ENCODE measurements at regions not wholly inside any gene's neighbourhood (a gene's known extent, or its start where the extent isn't known, plus 50 kb on each side); places are given as distances from the start of the nearest gene placed in this dataset.

DNA sequence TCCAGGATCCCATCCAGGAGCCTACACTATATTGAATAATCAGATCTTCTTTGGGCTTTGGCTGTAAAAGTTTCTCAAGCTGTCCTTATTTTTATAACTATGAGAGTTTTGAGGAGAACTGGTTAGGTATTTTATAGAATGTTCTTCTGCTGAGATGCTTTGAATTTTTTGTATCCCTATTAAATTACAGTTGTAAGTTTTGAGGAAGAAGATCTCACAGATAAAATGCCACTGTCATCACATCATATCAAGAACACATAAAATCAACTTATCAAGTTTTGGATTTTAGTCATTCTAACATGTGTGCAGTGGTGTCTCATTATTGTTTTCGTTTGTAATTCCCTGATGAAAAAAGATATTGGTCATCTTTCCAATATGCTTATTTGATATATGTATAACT, 260.2 kb upstream of the COL3A1 start:
- no peak for DNase-seq (ENCODE audit: extremely low read depth, low read depth, low spot score)

DNA sequence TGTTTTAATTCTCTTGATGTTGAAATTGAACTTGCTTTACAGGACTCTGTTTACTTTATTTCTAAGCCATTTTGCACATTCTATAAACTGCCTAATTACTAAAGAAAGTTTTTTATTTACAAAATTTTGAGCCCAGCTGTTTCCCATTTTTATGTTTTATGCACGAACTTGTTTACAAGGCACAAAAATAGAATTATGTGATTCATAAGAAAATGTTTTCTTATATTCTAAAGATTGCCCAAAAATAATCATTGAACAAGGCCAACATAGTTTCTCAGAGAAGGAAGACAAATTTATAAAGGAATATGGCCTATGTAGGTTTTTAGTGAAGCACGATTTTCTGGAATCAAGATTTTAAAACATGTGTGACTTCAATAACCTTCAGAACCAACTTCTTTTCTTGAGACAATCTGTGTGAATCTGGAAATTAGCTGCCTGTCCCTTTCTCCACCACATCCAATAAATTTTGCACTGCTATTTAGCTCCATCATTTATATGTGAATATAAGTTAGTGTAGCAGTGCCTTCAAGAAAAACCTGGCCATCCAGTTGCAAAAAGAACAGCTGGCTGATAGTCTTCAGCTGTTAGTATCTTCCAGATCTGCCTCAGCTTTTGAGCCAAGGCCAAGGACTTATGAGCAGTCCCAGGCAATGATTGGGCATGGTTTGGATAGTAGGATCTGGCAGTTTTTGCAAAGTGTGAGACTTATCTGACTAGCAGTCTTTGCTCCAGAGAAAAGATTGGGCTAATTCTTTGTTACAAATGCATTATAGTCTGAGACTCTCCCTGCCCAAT, 253.2 kb upstream of the COL3A1 start:
- no peak for DNase-seq (ENCODE audit: extremely low read depth, low read depth, low spot score)

DNA sequence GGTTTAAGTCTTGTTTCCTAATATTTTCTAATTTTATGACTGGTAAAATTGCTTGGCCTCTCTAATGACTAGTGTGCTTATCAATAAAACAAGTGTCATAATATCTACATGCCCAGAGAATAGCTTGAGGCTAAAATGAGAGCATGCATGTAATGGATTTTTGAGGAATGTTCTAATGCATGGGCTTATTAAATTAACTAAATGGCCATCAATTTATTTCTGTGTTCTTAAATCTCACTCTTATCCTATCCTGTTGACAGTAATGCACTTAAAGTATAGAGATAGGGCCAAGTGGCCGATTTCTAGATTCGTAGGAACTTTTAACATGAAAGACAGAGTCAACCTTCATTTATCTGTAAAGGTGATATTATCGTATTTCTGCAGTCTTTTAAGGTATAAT, 252.4 kb upstream of the COL3A1 start:
- DNase-seq (ENCODE audit: extremely low read depth, low read depth, low spot score), result no peak

- no peak for DNase-seq (ENCODE audit: extremely low read depth, low read depth, low spot score)
Measured at GRCh38 chr2:188725746-188726360, 248.3 kb upstream of the COL3A1 start.

DNA sequence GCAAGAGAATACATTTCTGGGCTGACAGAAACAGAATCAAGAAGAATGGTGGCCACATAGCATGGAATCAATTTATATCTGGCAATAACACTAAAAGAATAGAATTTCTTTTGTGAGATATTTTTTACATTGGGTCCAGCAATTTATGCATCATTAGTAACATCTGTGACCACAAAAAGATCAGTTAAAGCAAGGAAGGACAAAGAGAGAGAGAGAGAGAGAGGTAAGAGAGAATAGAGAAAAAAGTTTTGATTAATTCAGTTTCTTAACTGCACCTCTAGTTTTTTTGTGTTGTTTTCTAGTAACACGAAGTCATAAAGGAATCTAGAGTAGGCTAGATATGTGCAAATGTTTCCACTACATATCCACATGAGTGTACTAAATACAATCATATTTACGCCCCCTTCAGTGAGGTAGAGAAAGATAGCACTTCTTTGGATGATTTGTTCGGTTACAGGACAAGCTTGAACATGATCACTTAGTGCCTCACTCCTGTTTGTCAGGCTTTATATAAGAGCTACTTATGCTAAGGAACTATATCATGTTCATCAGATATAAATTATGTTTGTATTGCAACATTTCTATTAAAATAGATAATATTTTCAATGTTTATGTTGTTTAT, 247.4 kb upstream of the COL3A1 start:
- no peak for DNase-seq (ENCODE audit: extremely low read depth, low read depth, low spot score)

DNA sequence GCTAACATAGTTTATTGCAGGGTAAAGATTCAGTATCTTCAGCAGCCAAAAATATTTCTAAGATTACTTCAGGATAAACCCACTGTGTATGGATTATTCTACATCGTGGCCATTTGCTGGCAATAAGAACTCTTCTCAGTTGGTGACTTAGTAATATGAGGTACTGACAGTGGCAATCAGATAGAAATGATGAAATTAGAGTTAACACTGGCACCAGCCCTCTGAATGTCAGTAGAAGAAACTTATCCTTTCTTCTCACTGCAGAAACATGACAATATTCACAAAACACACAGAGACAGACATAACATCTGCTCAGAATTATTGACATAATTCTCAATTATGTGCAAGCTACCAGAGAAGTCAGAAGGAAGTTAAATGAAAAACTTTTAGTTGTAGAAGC, 246.3 kb upstream of the COL3A1 start:
- no peak for DNase-seq (ENCODE audit: extremely low read depth, low read depth, low spot score)

DNA sequence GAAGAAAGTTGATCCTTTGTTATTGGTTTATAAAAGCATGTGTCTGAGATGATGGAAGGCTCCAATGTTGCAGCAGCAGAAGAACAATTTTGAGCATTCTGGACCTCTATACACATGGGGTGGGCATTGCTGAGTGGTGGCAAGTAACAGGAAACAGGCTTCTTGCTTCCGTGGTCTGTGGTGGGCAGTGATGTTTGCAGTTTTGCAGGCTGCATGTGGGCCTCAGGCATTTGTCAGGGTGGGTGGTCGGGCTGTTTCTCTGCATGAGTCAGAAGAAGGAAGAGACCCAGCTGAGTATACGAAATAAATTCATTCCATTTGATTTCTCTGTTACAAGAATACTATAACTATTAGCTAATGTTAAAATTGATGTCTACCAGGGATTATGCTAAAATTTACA, 239.5 kb upstream of the COL3A1 start:
- DNase-seq (ENCODE audit: extremely low read depth, low read depth, low spot score), result no peak

DNA sequence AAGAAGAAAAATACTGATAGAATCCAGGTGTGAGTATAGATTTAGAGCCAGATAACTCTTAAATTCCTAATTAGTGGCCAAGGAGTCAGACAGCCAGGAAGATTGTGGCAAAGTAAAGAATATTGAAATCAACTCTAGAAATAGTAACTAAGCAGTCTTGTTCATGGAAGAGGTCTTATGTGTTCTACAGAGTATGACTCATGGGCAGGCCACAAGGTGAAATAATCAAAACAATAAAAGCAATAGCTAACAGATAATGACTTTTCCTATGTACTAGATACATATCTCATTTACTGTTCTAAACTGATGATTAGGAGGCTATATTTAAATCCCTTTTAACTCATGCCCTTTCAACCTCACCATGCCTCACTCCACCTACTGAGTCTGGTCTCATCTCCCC, 227.4 kb upstream of the COL3A1 start:
- no peak for DNase-seq (ENCODE audit: extremely low read depth, low read depth, low spot score)

- no peak for DNase-seq (ENCODE audit: extremely low read depth, low read depth, low spot score)
Measured at GRCh38 chr2:188751816-188752215, 222.4 kb upstream of the COL3A1 start.

DNA sequence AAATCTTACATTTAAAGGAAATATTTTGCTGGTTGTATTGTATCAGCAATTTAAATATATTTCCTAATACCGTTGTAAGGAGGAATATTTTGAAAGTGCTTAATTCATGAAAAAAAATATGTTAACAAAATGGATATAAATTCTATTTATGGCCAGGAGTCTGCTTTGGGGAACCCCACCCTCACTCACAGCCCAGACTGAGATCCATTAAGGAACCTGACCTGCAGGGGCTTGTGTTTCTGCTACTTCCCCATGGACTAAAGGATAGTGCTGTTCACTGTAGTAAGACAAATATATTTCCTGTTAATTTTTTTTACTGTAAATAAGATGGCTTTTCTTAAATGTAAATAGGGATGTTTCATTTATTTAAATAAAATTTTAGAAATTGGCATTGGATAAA, 221.9 kb upstream of the COL3A1 start:
- DNase-seq (ENCODE audit: extremely low read depth, low read depth, low spot score), result no peak

DNA sequence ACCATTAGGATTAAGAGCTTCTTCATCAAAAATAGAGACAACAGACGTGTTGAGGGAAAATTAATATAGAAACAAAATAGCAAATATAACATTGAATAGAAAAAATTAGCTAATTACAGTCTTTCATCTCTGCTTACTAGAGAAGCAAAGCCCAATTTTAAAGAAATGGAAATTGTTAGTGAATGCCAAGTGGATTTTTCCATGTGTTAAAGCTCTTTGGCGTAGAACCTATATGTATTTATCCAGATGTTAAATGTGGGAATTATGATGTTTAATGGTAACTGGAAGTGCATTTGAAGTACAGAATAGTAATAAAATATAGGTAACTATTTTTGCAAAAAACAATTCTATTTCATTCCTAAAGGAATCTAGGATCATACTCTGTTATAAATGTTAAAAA, 212.0 kb upstream of the COL3A1 start:
- DNase-seq (ENCODE audit: extremely low read depth, low read depth, low spot score), result no peak

GRCh38 chr2:188765522-188766470, 208.4 kb upstream of the COL3A1 start:
- DNase-seq (ENCODE audit: extremely low read depth, low read depth, low spot score), result no peak

DNA sequence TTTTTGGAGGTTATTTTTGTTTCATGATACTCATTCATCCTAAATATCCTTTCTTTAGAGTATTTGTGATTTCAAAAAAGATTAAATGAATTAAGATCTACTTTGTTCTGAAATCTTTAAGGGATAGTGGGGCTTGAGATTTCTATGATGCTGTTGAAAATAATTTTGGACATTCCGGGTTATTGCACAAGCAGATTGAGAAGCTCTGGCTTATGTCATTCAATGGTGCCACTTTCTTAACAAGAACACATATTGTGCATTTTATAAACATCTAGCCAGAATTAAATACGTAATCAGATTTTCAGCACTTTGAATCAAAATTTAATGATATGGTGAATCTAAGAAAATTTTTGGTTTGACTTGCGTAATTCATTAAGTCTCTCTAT, 207.7 kb upstream of the COL3A1 start:
- no peak for DNase-seq (ENCODE audit: extremely low read depth, low read depth, low spot score)

- no peak for DNase-seq (ENCODE audit: extremely low read depth, low read depth, low spot score)
Measured at GRCh38 chr2:188767176-188767575, 207.0 kb upstream of the COL3A1 start.

GRCh38 chr2:188770296-188770695, 203.9 kb upstream of the COL3A1 start:
- no peak for DNase-seq (ENCODE audit: extremely low read depth, low read depth, low spot score)

- DNase-seq (ENCODE audit: extremely low read depth, low read depth, low spot score), result no peak
Measured at GRCh38 chr2:188773075-188773474, 201.1 kb upstream of the COL3A1 start.

DNA sequence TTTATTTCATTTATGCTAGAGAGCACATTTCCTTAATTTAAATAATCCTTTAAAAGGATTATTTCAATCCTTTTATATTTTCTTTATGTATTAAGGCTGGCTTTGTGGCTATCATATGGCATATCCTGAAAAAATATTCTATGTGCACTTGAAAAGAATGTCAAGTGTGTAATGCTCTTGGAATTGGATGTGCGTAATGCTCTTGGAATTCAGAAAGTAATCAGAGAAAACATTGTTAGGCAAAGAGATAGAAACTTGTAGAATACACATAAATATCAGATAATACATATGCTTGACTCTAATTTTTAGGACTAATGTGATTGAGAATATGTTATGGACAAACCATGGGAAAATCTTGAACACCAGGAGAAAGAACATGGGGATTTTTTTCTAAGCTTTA, 197.5 kb upstream of the COL3A1 start:
- DNase-seq (ENCODE audit: extremely low read depth, low read depth, low spot score), result no peak

GRCh38 chr2:188784269-188784762, 189.9 kb upstream of the COL3A1 start:
- DNase-seq (ENCODE audit: extremely low read depth, low read depth, low spot score), result no peak

- DNase-seq (ENCODE audit: extremely low read depth, low read depth, low spot score), result no peak
Measured at GRCh38 chr2:188785061-188785460, 189.1 kb upstream of the COL3A1 start.

DNA sequence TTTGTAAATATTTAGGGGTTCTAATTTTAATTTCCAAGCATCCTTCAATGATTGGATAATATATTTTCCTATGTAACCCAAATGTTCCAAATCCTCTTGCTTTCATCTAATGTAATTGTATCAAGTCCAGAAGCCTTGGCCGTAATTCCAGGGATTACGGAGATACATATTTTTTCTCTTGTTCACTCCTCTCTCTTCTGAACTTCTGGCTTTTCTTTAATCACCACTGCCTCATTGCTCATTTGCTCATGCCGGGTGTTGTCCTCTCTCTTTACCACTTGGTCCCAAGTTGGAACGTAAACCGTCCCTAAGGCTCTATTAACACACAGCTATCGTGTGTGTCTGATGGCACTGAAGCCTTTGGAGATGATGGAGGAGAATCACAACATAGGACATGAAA, 188.7 kb upstream of the COL3A1 start:
- DNase-seq (ENCODE audit: extremely low read depth, low read depth, low spot score), result no peak

DNA sequence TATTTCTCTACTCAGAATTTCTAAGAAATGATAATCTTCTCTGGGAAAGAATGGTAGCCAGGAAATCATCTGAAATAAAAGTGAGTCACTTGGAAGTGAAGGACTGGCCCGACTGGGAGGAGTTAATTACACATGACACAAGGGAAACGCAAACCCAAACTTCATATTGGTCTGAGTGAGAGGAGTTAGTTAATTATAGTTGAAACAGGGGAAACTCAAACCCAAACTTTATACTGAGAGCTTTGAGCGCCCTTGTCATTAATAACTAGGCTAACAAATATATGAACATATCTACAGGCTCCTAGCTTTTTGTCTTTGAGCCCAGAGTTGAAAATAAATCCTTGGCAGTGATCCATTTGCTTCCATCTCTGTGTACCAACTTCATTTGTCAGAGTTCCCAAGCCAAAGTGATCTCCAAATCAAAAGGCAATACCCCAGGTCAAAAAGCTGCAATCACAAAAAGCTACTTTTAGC, 187.8 kb upstream of the COL3A1 start:
- DNase-seq (ENCODE audit: extremely low read depth, low read depth, low spot score), result no peak

All from glomerular endothelial cell (primary cell).